Esophagus muscularis mucosa (tissue), 3 donors: ENCODE measurements at regions not wholly inside any gene's neighbourhood (a gene's known extent, or its start where the extent isn't known, plus 50 kb on each side); places are given as distances from the start of the nearest gene placed in this dataset.

Experiments
- POLR2A ChIP-seq: fragments of 450-650 bp; IDR thresholded peaks from one replicate; pipeline ENCODE4 v1.6.1; 2017; ENCODE audit warnings: antibody characterized with exemption, moderate library complexity, mild to moderate bottlenecking, low read depth
- POLR2AphosphoS5 ChIP-seq, 2 donors: sonication (generic); formaldehyde crosslinking; IDR thresholded peaks; one replicate each; pipeline ENCODE4 v1.6.1; 2017; ENCODE audit warnings: antibody characterized with exemption in 2 of 2
- TF ChIP-seq, protein P1 (sequence below), 3 experiments: fragments of 200-600 bp in 2 of 3; fragments of 450-650 bp in 1 of 3; sonication (generic) in 2 of 3; IDR thresholded peaks; one replicate each; pipeline ENCODE4 v1.5.1; 2017 to 2019; ENCODE audit warnings: antibody characterized with exemption in 3 of 3, mild to moderate bottlenecking in 2 of 3, moderate library complexity in 1 of 3

DNA sequence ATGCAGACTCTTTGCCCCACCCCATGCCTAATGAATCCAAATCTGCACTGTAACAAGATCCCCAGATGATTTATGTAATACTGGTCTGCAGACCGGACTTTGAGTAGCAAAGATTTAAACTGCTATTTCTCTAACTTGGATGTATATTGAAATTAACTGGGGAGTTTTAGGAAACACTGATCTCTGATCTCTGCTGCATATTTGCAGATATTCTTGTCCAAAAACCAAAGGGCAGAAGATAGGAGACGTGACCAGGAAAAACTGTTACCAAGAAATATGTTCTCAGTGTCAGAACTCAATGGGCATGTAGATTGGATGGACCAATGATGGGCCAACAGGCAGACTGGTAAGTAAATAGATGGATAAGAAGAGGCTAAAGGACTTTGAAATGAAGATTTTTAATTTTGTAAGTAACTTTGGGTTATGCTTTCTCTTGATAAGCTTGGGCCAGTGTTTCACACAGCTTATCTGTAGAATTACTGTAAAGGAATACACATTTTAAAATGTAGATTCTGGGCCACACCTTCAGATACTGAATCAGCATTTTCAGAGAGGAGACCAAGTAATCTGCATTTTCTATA, 64.5 kb upstream of the TP63 start:
- TF ChIP-seq POLR2A (no peak), POLR2AphosphoS5 (IDR thresholded peaks at IDR 0.05) (no peak)
- TF ChIP-seq, protein P1, sequence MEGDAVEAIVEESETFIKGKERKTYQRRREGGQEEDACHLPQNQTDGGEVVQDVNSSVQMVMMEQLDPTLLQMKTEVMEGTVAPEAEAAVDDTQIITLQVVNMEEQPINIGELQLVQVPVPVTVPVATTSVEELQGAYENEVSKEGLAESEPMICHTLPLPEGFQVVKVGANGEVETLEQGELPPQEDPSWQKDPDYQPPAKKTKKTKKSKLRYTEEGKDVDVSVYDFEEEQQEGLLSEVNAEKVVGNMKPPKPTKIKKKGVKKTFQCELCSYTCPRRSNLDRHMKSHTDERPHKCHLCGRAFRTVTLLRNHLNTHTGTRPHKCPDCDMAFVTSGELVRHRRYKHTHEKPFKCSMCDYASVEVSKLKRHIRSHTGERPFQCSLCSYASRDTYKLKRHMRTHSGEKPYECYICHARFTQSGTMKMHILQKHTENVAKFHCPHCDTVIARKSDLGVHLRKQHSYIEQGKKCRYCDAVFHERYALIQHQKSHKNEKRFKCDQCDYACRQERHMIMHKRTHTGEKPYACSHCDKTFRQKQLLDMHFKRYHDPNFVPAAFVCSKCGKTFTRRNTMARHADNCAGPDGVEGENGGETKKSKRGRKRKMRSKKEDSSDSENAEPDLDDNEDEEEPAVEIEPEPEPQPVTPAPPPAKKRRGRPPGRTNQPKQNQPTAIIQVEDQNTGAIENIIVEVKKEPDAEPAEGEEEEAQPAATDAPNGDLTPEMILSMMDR (IDR thresholded peaks at IDR 0.05): no peak
